HG03457 (cell line): ENCODE measurements at regions not wholly inside any gene's neighbourhood (a gene's known extent, or its start where the extent isn't known, plus 50 kb on each side); places are given as distances from the start of the nearest gene placed in this dataset.

ENCODE experiments used
- ATAC-seq: cut with Tn5 transposase; IDR thresholded peaks from one replicate; pipeline ENCODE4 v1.9.1; 2021; ENCODE audit warnings: moderate number of reproducible peaks; ENCODE audit not compliant: unreplicated experiment

DNA sequence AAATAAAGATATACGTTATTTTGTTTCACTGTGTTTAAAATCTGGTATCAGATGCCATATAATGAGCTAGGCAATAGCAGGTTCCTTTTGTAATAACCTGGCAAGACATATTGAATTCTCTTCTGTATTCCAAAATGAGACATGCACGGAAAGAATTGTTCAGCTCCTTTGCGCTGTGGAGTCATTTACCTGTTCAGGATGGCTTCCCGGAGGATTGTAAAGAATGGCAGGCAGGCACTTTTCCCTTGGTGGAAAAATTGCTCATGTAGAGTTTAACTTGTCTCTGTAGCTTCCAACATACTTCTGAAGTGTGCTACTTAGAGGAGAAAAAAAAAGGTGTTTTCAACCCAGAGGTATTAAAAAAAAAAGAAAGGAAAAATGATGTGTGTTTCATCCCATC, 805.2 kb downstream of the GALC start:
- ATAC-seq: no peak

GRCh38 chr14:87186737-87187136, 806.2 kb downstream of the GALC start:
- ATAC-seq: no peak

- no peak for ATAC-seq
Measured at GRCh38 chr14:87185961-87186560, 806.9 kb downstream of the GALC start.

GRCh38 chr14:87184180-87184579, 808.8 kb downstream of the GALC start:
- no peak for ATAC-seq

DNA sequence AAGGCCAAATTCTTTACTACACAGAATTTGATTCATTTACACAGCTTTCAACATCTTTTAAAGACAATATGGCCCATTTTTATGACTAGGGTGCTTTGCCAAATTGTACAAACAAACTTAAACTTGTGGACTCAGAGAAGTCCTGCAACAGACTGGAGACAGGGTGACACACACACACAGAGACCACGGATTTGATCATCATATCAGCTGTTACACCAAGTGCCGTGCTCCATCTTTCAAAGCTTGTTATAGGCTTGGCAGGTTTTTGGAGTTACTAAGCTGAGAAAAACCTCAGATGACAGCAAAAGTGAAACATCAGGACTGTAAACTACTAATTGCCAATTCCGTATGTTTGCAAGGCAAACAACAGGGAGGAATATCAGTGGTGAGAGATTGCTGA, 811.7 kb downstream of the GALC start:
- ATAC-seq: no peak

GRCh38 chr14:87179936-87180335, 813.0 kb downstream of the GALC start:
- ATAC-seq: no peak

GRCh38 chr14:87178277-87178676, 814.7 kb downstream of the GALC start:
- ATAC-seq: no peak

DNA sequence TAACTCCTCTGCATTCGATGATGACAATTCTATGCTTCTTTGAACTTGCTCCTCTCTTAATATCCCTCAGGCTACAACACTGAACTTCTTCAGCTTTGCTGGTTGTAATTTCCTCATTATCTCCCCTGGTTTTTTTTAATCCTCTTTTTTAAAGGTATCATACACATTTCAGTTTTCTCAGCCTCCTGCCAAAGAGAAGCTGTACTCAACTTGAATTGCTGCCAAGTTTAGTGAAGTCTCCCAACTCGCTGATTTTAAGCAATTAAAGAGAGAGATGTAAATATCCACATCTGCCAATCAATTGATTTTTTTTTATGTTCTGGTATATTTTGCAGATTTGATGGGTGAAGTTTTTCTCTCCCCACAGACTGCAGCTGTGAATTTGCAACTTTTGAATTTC, 817.8 kb downstream of the GALC start:
- no peak for ATAC-seq

- no peak for ATAC-seq
Measured at GRCh38 chr14:87171141-87171540, 821.8 kb downstream of the GALC start.

- no peak for ATAC-seq
Measured at GRCh38 chr14:87170179-87170578, 822.8 kb downstream of the GALC start.

DNA sequence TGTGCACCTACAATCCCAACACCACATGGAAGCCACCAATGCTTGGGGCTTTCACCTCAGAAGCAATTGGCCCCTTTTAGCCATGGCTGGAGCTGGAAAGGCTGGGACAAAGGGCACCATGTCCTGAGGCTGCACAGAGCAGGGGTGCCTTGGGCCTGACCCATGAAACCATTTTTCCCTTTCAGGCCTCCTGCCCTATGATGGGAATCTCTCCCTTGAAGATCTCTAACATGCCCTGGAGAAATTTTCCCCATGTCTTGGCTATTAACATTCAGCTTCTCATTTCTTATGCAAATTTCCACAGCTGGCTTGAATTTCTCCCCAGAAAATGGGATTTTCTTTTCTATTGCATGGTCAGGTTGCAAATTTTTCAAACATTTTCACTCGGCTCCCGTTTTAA, 823.6 kb downstream of the GALC start:
- ATAC-seq: no peak

DNA sequence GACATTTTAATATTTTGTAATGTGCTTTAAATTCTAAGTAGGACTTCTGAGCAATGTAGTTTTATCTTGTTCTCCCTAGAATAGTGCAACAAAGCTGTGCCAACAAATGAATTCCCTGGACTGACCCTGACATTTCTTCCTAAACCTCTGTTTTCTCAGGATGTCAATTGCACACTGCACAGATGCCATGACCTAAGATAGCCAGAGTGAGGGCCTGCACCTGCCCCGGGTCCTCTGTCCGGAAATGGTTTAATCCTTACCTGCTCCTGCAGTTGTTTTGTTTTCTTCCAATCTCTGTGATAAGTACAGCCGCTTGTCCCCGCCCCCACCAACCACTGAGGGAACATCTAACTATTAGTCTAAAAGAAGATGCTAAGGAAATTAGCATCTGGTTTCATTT, 831.5 kb downstream of the GALC start:
- no peak for ATAC-seq

DNA sequence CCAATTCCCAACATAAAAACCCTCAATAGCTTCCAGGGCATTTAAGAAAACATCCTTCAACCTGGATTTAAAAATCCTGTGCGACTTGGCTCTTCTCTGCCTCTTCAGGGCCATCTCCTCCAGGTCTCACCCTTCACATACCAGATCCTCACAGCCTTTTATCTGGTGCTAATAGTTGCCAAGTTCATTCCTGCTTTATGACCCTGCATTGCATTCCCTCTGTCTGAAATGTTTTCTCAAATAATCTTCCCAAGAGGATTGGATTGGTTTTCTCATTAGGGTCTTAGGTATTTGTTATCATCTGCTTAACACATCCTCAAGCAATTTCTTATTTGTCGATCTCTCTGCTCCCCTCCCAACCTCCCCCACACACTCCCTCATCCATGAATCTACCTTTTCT, 832.0 kb downstream of the GALC start:
- no peak for ATAC-seq

DNA sequence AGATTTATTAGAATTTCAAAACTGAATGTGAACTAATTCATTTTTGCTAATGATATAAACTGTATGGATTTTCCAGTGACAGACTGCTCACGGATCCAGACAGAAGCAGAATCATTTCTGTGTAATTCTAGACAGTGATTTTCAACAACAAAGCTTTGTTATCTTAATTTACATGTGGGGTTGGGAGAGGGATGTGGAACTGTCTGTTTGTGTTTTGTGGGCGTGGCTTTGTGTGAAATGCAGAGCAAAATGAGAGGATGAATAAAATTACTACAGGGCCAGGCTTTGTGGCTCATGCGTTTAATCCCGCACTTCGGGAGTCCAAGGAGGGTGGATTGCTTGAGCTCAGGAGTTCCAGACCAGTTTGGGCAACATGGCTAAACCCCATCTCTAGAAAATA, 834.7 kb downstream of the GALC start:
- ATAC-seq: no peak

DNA sequence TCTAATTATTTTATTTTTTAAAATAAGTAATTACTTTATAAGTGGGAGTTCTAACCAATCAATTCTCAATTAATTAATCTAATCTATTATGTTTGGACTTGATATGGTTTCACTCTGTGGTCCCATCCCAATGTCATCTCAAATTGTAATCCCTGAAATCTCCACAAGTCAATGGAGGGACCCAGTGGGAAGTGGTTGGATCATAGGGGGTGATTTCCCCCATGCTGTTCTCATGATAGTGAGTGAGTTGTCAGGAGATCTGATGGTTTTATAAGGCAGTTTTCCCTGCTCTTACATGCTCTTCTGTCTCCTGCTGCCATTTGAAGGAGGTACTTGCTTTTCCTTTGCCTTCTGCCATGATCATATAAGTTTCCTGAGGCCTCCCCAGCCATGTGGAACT, 836.1 kb downstream of the GALC start:
- no peak for ATAC-seq

DNA sequence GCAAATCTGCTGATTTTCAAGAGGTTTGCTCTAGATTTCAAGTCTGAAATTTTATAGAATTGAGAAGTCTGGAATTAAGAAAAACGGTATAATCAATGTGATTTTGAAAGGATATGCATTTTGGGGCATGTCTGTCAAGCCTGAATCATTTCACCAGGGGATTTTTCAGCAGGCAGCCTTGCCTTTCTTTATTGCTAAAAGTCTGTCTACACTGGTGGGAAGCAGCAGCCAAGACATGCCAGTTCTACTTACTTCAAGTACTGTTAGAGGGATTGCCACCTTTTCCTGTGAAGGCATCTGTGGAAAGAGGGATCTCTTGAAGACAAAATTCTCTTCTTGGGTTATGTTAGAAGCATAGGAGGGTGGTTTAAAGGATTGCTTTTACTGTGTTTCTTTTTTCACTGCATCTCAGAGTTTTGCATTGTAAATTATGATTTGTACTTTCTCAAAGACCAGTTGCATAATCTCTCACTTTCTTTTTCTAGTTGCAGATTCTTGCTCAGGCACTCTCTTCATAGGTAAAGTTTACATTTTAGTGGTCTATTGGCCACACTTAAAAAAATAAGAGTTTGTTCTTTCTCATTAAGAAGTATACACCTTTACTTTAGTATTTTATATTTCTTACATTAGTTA, 837.0 kb downstream of the GALC start:
- ATAC-seq: no peak

GRCh38 chr14:87153901-87154300, 839.1 kb downstream of the GALC start:
- ATAC-seq: no peak

- no peak for ATAC-seq
Measured at GRCh38 chr14:87153391-87153790, 839.6 kb downstream of the GALC start.

DNA sequence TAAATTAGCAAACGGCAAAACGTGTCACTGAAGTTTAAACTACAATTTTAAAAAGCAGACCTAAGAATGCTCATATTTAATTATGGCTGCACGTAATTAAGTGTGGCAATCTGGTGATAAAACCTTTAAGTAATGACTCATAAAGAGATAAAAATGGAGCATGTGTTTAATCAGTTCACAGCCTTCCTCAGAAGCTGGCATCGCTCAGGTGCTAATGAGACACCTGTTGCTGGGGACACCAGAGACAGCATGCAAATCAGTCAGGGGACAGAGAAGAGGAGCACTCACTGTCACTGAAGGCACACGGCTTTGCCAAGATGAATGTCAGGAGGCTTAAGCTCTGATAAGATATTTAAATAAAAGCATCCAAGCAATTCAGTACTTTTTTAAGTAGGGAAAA, 840.3 kb downstream of the GALC start:
- ATAC-seq: no peak

DNA sequence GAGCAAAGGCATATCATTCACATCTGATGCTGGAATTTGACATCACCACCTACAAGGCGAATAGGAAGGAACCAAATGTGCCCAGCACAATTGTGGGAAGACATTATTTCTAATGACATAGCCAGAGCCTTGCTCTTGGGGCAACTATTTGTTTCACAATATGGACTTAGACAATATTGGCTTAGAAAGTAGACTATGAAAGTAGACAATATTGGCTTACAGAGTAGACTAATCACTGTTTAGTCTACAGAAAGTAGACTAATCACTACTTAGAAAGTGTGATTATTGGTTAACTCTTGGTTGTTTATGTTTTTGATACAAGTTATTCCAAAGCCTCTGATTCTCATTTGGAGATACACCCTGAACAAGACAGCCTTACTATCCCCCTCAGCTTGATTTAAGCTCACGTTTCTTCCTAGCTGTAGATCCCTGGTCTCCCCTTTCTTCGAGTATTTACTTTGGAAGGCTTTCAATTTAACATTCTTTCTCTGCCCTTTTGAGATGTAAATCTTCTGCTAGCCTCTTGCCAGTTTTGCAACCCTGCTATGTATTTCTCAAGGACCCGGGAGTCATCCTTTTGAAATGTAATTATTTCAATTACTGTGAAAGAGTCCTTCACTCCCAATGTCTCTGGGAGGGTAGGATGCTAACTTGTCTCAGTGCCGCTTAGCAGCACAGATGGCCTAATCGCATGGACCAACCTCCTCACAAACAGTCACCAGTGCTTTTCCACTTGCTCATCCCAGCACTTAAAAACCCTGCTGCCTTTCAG, 843.2 kb downstream of the GALC start:
- ATAC-seq: no peak

DNA sequence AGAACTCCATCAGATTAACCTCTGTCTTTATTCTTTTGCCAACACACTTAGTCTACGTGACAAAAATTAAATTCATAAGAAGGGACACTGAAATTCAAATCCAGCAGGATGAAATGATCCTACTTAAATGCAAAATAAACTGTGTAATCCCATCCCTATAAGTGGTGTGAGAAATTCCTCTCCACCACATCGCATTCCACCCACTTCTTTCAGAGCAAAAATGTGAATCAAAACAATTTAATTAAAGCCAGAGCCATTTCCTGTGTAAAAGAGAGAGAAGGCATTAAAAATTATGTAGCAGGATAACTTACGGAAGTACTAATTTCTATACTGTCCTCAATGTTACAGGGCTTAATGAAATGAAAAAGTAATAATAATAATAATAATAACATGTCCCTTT, 844.3 kb downstream of the GALC start:
- ATAC-seq: no peak

GRCh38 chr14:87142551-87143211, 850.3 kb downstream of the GALC start:
- ATAC-seq: no peak
